ENCODE measurements at regions not wholly inside any gene's neighbourhood (a gene's known extent, or its start where the extent isn't known, plus 50 kb on each side); places are given as distances from the start of the nearest gene placed in this dataset.

- TF ChIP-seq FOXA1 (IDR thresholded peaks at IDR 0.05) (peak; percentile 72), YY1 (IDR thresholded peaks at IDR 0.05) (peak; percentile 77), EGR1 (IDR thresholded peaks at IDR 0.05; ENCODE audit: low read depth in 2 of 2) (peak in 1 of 2 donors; percentile 70), HNF4A (conservative IDR thresholded peaks at IDR 0.05) (peak; percentile 99 to 100), SP1 (IDR thresholded peaks at IDR 0.05) (peak; percentile 85), FOXA2 (IDR thresholded peaks at IDR 0.05) (peak; percentile 72), NR2F2 (IDR thresholded peaks at IDR 0.05) (peak; percentile 21)
- TF ChIP-seq, protein P1, sequence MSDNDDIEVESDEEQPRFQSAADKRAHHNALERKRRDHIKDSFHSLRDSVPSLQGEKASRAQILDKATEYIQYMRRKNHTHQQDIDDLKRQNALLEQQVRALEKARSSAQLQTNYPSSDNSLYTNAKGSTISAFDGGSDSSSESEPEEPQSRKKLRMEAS (IDR thresholded peaks at IDR 0.05), result peak; percentile 99
These were observed 310.4 kb downstream of the SPRY2 start (continued) for GRCh38 chr13:80030491-80030890.

DNA sequence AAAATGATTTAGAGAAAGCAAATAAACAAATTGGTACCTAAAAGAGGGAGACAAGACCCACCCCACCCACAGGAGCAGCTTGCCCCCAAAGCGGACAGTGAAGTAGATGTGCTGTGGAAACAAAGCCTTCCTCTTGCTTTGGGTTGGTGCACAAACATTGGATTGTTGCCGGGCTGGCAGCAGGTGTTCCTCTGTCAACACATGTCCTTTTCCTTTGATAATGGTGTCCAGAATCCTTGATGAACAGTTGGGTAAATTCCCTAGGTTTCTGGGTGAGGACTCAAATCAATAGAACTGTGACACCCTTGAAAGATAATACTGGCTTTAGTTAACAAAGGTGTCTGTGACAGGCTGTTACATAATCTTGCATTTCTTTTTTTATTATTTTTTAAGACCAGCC lies 311.8 kb downstream of the SPRY2 start:
- DNase-seq (ENCODE audit: low spot score), result no peak
- H3K4me1 ChIP-seq (ENCODE audit: control insufficient read depth in 4 of 4, insufficient read depth in 4 of 4, low read length in 3 of 4), result peaks cover 0 to 5% (median 4%) of the 10 kb centered on the region in 4 donors

More for the DNA sequence above, 311.8 kb downstream of the SPRY2 start:
- 89% methylated on average over 2 of the region's 2 CpGs for WGBS
- TF ChIP-seq FOXA2 (IDR thresholded peaks at IDR 0.05) (no peak), FOXA1 (IDR thresholded peaks at IDR 0.05) (no peak), GABPA (IDR thresholded peaks at IDR 0.05 in 1 of 2, conservative IDR thresholded peaks at IDR 0.05 in 1 of 2) (no peak), SP1 (IDR thresholded peaks at IDR 0.05) (no peak), TAF1 (conservative IDR thresholded peaks at IDR 0.05) (no peak), EGR1 (IDR thresholded peaks at IDR 0.05; ENCODE audit: low read depth in 2 of 2) (no peak), RAD21 (IDR thresholded peaks at IDR 0.05) (no peak), NR2F2 (IDR thresholded peaks at IDR 0.05) (no peak), YY1 (IDR thresholded peaks at IDR 0.05) (no peak), RXRA (IDR thresholded peaks at IDR 0.05) (no peak), HNF4A (conservative IDR thresholded peaks at IDR 0.05) (no peak), HNF4G (IDR thresholded peaks at IDR 0.05) (no peak), ATF3 (IDR thresholded peaks at IDR 0.05) (no peak)
- TF ChIP-seq, protein P2, sequence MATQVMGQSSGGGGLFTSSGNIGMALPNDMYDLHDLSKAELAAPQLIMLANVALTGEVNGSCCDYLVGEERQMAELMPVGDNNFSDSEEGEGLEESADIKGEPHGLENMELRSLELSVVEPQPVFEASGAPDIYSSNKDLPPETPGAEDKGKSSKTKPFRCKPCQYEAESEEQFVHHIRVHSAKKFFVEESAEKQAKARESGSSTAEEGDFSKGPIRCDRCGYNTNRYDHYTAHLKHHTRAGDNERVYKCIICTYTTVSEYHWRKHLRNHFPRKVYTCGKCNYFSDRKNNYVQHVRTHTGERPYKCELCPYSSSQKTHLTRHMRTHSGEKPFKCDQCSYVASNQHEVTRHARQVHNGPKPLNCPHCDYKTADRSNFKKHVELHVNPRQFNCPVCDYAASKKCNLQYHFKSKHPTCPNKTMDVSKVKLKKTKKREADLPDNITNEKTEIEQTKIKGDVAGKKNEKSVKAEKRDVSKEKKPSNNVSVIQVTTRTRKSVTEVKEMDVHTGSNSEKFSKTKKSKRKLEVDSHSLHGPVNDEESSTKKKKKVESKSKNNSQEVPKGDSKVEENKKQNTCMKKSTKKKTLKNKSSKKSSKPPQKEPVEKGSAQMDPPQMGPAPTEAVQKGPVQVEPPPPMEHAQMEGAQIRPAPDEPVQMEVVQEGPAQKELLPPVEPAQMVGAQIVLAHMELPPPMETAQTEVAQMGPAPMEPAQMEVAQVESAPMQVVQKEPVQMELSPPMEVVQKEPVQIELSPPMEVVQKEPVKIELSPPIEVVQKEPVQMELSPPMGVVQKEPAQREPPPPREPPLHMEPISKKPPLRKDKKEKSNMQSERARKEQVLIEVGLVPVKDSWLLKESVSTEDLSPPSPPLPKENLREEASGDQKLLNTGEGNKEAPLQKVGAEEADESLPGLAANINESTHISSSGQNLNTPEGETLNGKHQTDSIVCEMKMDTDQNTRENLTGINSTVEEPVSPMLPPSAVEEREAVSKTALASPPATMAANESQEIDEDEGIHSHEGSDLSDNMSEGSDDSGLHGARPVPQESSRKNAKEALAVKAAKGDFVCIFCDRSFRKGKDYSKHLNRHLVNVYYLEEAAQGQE (IDR thresholded peaks at IDR 0.05), result no peak
- TF ChIP-seq, protein P1 (IDR thresholded peaks at IDR 0.05), result no peak
- TF ChIP-seq, protein P3, sequence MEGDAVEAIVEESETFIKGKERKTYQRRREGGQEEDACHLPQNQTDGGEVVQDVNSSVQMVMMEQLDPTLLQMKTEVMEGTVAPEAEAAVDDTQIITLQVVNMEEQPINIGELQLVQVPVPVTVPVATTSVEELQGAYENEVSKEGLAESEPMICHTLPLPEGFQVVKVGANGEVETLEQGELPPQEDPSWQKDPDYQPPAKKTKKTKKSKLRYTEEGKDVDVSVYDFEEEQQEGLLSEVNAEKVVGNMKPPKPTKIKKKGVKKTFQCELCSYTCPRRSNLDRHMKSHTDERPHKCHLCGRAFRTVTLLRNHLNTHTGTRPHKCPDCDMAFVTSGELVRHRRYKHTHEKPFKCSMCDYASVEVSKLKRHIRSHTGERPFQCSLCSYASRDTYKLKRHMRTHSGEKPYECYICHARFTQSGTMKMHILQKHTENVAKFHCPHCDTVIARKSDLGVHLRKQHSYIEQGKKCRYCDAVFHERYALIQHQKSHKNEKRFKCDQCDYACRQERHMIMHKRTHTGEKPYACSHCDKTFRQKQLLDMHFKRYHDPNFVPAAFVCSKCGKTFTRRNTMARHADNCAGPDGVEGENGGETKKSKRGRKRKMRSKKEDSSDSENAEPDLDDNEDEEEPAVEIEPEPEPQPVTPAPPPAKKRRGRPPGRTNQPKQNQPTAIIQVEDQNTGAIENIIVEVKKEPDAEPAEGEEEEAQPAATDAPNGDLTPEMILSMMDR (IDR thresholded peaks at IDR 0.05; ENCODE audit: low read depth, low read length, missing input control), result no peak
- Histone ChIP-seq H3K9me3 (ENCODE audit: control insufficient read depth in 4 of 4, low read length in 3 of 4) (no peaks in the 10 kb centered on the region), H3K36me3 (ENCODE audit: control insufficient read depth in 4 of 4, insufficient read depth in 3 of 4, low read depth in 1 of 4, low read length in 3 of 4) (no peaks in the 10 kb centered on the region), H3K27ac (ENCODE audit: low read depth in 1 of 2, low read length in 2 of 2) (no peak overlapping the region), H3K9ac (ENCODE audit: low read depth in 1 of 2, low read length in 2 of 2) (no peak overlapping the region), H3K27me3 (ENCODE audit: control insufficient read depth in 4 of 4, insufficient read depth in 4 of 4, low read length in 3 of 4) (no peaks in the 10 kb centered on the region), H3K4me3 (ENCODE audit: low read depth in 1 of 3, low read length in 3 of 3) (no peak overlapping the region)

All from liver (tissue), 8 donors.